ENCODE measurements at regions not wholly inside any gene's neighbourhood (a gene's known extent, or its start where the extent isn't known, plus 50 kb on each side); places are given as distances from the start of the nearest gene placed in this dataset.

- no peak for DNase-seq
Observed at GRCh38 chr9:90285946-90286345, 356.7 kb downstream of the DIRAS2 start.

DNA sequence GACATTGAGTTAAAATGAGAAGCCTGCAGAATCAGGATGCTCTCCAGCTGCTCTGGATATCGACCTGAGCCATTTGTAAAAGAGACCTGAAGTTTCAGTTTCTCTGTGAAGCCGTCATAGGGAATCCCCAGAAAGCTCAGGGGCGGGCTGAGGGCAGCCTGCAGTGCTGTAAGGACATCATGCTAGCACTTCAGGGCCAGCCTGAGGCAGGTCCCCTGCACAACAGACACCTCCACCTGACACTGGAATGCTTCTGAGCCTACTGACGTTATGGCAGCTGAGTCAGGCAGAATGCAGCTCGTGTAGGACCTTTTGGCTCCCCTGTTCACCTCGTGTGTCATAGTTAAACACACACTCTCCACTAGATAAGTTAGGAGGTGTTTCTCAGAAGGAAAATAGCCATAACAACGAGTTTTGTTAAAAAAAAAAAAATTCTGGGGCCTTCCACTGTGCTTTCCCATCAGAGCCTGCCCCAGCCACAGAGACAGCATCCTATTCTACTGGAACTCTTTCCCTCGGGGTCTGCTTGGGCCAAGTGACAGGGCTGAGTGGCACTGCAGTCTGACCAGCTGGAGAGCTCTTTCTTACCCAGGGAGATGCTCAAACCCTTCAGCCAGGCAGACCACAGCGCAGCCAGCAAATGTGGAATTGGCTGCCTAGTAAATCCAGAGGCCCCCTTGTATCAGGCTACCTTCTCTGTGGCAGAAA lies 354.9 kb downstream of the DIRAS2 start:
- DNase-seq = peak in 1 of 5 donors; percentile 25

GRCh38 chr9:90288275-90288639 lies 354.4 kb downstream of the DIRAS2 start:
- DNase-seq = no peak

- no peak for DNase-seq
Observed at GRCh38 chr9:90290716-90291485, 351.7 kb downstream of the DIRAS2 start.

DNA sequence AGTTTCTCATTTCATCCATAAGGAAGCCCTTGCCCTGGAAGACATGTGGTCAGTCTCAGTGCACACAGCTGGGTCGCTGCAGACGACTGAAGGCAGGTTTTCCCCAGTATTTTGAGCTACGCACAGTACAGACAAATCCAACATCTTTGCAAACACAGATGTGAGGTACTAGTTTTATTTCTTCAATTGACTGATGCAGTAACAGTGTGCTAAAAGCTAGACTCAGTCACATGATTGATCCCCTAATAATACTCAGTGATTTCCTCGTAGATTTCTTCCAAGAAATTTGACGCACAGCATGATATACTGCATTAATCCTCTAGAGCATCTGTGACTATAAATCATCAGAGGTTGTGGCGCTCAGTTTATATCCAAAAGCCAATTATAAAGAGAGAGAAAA lies 346.1 kb downstream of the DIRAS2 start:
- no peak for DNase-seq

GRCh38 chr9:90299968-90300367 lies 342.7 kb downstream of the DIRAS2 start:
- DNase-seq = no peak

GRCh38 chr9:90300611-90301276 lies 341.9 kb downstream of the DIRAS2 start:
- DNase-seq = no peak

DNA sequence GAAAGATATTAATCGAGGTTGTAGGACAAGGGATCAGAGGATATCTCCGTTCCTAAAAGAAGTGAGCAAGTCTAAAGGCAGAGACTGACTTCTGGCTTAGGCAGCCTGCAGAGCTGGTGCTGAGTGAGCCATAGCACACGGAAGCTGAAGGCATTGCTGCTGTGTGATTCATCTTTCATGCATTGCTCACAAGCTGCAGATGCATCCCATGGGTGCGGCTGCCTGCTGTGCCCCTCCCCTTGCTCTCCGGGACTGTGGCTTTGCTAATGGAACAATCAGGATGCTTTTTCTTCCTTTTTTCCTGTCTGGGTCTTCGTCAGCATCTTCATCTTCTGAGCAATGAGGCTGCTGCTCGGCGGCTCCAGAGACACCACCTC lies 341.4 kb downstream of the DIRAS2 start:
- DNase-seq = no peak

DNA sequence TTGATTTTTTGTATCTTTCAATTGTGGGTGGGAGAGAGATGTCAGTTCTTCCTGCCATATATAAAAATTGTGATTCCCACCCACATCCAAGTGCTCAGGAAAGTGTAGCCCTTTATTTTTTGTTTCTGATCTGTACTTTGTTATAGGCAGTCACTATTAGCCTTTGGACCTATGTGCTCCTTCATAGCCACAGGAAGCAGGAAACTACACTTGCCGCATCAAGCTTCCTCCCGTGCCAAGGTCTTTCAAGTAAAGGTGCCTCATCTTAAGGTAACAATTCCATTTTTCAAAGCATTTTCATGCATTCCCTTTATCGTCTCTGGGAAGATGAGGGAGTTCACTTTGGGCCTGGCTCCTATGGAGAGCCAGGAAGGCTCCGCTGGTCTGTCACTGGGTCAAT lies 339.0 kb downstream of the DIRAS2 start:
- no peak for DNase-seq

DNA sequence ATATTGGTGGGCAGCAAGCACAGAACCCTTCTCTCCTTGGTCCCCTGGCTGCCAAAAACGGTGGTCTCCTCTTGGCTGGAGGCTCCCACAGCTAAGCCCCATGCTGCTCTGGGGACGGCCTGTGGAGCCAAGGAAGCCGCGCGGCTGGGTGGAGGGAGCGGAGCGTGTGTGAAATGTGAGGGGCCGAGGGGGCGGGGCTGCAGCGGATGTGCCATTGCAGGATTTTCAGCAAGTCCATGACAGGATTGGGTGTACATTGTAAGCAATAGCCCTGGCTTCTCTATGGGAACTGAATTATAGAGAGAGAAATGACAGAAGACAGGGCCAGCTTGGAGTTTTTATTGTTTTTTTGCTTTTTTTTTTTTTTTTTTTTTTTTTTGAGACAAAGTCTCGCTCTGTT lies 336.5 kb downstream of the DIRAS2 start:
- no peak for DNase-seq

GRCh38 chr9:90307167-90307833 lies 335.3 kb downstream of the DIRAS2 start:
- DNase-seq = no peak

DNA sequence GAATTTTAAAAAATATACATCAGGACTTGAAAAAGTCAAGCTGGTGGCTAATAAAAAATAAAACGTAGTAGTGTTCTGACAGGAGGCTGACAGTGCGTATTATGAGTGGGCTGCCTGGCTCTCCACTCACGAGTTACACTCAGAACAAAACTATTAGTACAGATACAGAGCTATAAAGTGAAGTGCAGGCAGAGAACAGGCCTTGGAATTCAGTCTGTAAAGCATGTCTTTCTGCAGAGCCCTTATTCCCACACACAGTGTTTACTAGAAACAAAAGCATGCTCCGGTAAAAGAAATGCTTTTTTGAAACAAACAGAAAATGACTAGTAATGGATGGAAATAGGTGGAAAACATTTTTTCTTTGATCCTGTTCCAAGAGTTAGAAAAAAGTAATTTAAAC lies 334.7 kb downstream of the DIRAS2 start:
- DNase-seq = no peak

GRCh38 chr9:90308691-90309090 lies 333.9 kb downstream of the DIRAS2 start:
- no peak for DNase-seq

DNA sequence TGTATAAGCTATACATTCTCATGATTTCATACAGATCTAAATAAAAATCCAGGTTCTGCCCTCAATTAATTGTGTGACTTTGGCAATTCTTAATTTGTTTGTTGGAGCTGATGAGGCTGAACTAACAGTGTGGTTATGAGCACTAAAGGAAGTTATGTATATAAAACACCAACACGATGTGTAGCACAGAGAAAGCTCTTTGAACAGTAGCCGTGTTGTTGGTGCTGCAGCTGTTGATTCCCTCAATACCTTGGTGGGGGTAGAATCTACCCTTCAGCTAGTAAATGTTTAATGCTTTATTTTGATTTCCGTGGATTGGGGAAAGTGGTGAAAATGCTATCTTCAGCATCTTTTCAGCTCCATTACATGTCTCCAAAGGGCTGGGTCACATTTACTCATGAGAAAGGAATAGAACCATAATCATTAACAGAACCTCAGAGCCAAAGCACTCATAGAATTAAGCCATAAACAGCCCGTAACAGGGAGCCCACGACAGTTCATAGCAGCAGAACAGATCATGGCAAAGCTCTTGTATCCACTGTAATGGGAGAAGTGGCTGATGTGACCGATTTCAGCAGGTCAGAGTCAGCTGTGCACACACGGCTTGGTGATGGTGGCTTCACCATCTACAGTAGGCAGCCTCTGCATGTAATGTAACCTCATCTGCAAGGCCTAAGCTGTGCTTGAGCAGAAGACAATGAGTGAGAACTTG lies 332.7 kb downstream of the DIRAS2 start:
- no peak for DNase-seq

DNA sequence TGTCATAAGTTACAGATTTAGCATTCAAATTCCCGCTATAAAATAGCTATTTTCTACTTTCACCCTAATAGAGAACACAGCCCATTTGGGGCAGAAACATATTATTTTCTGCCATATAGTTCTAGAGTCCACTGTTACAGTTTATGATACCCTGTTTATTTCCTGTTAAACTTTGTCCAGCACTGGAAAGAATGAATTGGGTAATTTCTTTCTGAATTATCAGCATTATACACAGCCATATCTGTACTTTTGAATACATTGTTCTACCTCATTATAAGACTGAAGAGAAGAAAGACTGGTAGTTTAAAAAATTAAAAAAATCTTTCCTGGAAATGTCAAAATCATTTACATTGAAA lies 332.1 kb downstream of the DIRAS2 start:
- no peak for DNase-seq

- no peak for DNase-seq
Observed at GRCh38 chr9:90311811-90312210, 330.8 kb downstream of the DIRAS2 start.

GRCh38 chr9:90322296-90322695 lies 320.3 kb downstream of the DIRAS2 start:
- DNase-seq = no peak

DNA sequence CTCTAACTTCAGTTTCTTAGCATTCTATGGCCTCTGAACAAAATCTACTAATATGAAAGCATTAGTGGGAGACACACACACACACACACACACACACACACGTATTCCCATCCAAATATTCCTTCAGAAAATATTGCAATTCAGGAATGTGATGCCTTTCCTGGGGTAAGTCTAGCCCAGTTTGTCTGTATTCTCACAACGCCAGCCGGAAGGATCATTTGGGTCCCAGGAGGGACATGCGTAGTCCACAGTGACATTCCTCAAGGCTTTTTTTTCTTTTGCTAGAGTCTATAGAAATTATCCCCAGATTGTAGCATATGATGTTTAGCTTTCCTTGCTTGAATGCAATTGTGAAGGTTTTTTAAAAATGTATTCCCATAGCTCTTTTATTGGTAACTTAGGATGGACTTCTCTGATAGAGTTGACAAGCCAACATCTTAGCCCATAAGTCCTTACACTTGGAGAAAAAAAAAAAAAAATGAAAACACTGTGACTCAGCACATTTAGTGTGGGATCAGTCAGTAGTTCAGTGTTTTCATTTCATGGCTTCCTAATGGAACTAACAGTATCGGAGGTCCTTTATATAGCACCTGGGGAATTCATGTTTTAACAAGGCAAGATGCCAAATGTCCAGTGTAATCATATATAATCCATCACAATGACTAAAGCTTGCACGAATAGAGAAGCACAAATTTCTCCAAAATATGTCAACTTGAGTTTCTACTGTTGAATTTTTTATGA lies 316.5 kb downstream of the DIRAS2 start:
- no peak for DNase-seq

DNA sequence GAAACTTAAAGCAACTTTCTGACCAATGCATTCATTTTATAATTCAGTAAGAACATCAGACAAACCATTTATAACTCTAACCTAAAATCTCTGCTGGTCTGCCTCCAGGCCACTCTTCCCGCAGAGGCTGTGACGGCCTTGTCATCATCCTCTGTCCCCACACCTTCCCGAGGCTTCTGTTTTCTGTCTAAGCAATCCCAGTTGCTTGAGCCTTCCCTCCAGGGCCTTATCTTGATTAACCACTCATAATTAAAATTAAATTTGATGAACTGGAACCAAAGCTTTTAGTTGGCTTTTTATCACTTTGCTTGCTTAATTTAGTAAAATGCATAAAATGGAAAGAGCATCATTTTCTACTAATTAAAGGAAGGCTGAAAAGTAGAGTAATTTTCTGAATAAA lies 312.4 kb downstream of the DIRAS2 start:
- no peak for DNase-seq

- DNase-seq = no peak
Observed at GRCh38 chr9:90331826-90332575, 310.6 kb downstream of the DIRAS2 start.

- DNase-seq = no peak
Observed at GRCh38 chr9:90333226-90333625, 309.4 kb downstream of the DIRAS2 start.

Data from T-helper 1 cell (primary cell).